RWPE1 (cell line): ENCODE measurements at regions not wholly inside any gene's neighbourhood (a gene's known extent, or its start where the extent isn't known, plus 50 kb on each side); places are given as distances from the start of the nearest gene placed in this dataset.

Experiments
- CTCF ChIA-PET: fragments of 350-600 bp; sonication (Branson Sonifier 250); formaldehyde crosslinking; extraction: SDS; loops from one replicate; lab custom pipeline; 2021; lab: Yijun Ruan, JAX
- POLR2A ChIA-PET: fragments of 400-600 bp; formaldehyde crosslinking; extraction: SDS; loops from one replicate; lab custom pipeline; 2020; ENCODE audit warnings: antibody characterized with exemption; ENCODE audit not compliant: low non-redundant PET; lab: Yijun Ruan, JAX
- DNase-seq: peaks from one replicate; pipeline ENCODE4 v3.0.0; 2012; ENCODE audit warnings: low spot score
- H3K27ac ChIP-seq: fragments of 450-650 bp; 2 replicates; pipeline ENCODE4 v1.5.1; 2017
- CTCF ChIP-seq: fragments of 450-650 bp; conservative IDR thresholded peaks from 2 replicates; pipeline ENCODE4 v1.5.1; 2017; ENCODE audit warnings: low read depth, mild to moderate bottlenecking

- POLR2A ChIA-PET: no interaction called here
- CTCF ChIA-PET: interaction anchor here (0.6 kb wide), 1 partner anchor 143 kb away, joined by 3 read pairs; no protein-coding TSS in a partner anchor
- no peak for DNase-seq
- no peak for TF ChIP-seq CTCF
- H3K27ac ChIP-seq: no peak overlapping the region
These were observed 432.3 kb downstream of the SLITRK6 start for GRCh38 chr13:85366759-85367417.

- TF ChIP-seq CTCF: no peak
- DNase-seq: no peak
- ChIA-PET POLR2A (no interaction called here), CTCF (no interaction called here)
- no peak overlapping the region for H3K27ac ChIP-seq
These were observed 435.7 kb downstream of the SLITRK6 start for GRCh38 chr13:85363504-85363903.

DNA sequence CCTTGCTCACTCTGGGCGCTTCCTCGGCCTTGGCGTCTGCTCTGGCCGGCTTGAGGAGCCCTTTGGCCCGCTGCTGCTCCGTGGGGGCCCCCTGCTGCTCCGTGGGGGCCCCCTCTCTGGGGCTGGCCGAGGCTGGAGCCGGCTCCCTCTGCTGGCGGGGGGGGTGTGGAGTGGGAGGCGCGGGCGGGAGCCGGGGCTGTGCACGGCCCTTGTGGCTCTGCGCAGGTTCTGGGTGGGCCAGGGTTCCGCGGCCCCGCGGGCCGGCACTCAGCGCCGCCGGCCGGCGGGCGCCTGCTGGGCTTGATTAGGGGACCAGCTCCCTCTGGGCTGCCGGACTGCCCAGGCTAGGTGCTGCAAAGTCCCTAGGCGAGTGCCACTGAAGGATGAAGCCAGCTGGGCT, 436.2 kb downstream of the SLITRK6 start:
- DNase-seq: no peak
- no peak overlapping the region for H3K27ac ChIP-seq
- CTCF ChIA-PET: no interaction called here
- POLR2A ChIA-PET: no interaction called here
- TF ChIP-seq CTCF: no peak

DNA sequence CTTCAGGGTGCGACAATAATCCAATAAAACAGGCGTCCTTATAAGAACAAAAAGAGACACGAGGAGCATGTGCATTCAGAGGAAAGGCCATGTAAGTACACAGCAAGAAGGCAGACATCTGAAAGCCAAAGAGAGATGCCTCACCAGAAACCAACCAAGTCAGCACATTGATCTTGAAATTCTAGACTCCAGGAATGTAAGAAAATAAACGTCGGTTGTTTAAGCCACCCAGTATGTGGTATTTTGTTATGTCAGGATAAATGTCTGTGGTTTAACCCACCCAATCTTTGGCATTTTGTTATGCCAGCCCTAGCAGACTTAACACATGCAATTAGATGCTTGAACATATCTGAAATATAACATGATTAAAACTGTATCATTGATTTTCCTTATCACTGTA, 452.0 kb downstream of the SLITRK6 start:
- no peak for DNase-seq
- no peak overlapping the region for H3K27ac ChIP-seq
- ChIA-PET POLR2A (no interaction called here), CTCF (no interaction called here)
- TF ChIP-seq CTCF: no peak

DNA sequence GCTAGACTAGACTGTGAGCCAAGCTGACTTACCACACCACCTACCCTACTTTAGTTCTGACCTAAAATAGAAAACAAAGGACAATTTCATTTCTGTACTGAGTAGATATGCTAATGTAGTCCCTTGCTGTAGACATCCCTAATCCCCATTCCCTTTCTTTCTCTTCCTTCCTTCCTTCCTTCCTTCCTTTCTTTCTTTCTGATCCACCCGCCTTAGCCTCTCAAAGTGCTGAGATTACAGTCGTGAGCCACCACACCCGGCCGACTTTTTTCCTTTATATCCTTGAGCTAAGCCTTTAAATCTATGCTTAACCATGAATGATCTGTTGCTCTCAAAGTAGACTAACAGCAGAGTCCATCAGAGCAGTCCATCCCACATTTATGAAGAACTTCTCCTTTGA, 465.0 kb downstream of the SLITRK6 start:
- TF ChIP-seq CTCF: no peak
- ChIA-PET CTCF (interaction anchor here (0.6 kb wide), 1 partner anchor 10 kb away, joined by 4 read pairs; no protein-coding TSS in a partner anchor), POLR2A (no interaction called here)
- H3K27ac ChIP-seq: no peak overlapping the region
- DNase-seq: no peak

- POLR2A ChIA-PET: no interaction called here
- H3K27ac ChIP-seq: no peak overlapping the region
- CTCF ChIA-PET: no interaction called here
- DNase-seq: no peak
- no peak for TF ChIP-seq CTCF
These were observed 465.7 kb downstream of the SLITRK6 start for GRCh38 chr13:85333506-85334020.
